H1 (cell line): ENCODE measurements at regions not wholly inside any gene's neighbourhood (a gene's known extent, or its start where the extent isn't known, plus 50 kb on each side); places are given as distances from the start of the nearest gene placed in this dataset.

Experiments
- CTCF ChIA-PET: fragments of 300-600 bp; sonication (Branson Sonifier 250); formaldehyde crosslinking; loops from one replicate; lab custom pipeline; 2021; ENCODE audit not compliant: partially characterized antibody; lab: Charles Lee
- POLR2A ChIA-PET: fragments of 300-600 bp; sonication (Branson Sonifier 250); formaldehyde crosslinking; loops from one replicate; lab custom pipeline; 2021; ENCODE audit warnings: inconsistent platforms; ENCODE audit not compliant: partially characterized antibody; lab: Charles Lee
- DNase-seq, 2 experiments: peaks; one replicate each; pipeline versions ENCODE4 v3.0.0 to v3.0.0-alpha.2; 2010 to 2022; ENCODE audit warnings: low spot score in 2 of 2, low read depth in 1 of 2, mixed read lengths in 1 of 2
- FAIRE-seq: peaks from 2 replicates; lab custom pipeline; 2011; peaks lifted over from hg19 to GRCh38; lab: Jason Lieb, UNC
- H2AFZ ChIP-seq: 2 replicates; pipeline ENCODE4 v1.8.1; 2012; ENCODE audit warnings: low read length, inconsistent platforms
- H2AK5ac ChIP-seq: 2 replicates; pipeline ENCODE4 v1.6.1; 2013; ENCODE audit warnings: low read depth, low read length
- H2BK120ac ChIP-seq: replicated peaks from 2 replicates; pipeline ENCODE3; 2013; ENCODE audit warnings: low read depth, low read length, inconsistent platforms
- H2BK12ac ChIP-seq: 2 replicates; pipeline ENCODE4 v1.6.1; 2013; ENCODE audit warnings: low read depth, low read length
- H2BK15ac ChIP-seq: 2 replicates; pipeline ENCODE4 v1.6.1; 2013; ENCODE audit warnings: low read length
- H2BK20ac ChIP-seq: 2 replicates; pipeline ENCODE4 v1.6.1; 2013; ENCODE audit warnings: low read length
- H2BK5ac ChIP-seq: 2 replicates; pipeline ENCODE4 v1.6.1; 2013; ENCODE audit warnings: low read depth, low read length
- H3K14ac ChIP-seq: 2 replicates; pipeline ENCODE4 v1.6.1; 2013; ENCODE audit warnings: inconsistent platforms; ENCODE audit not compliant: insufficient read length
- H3K18ac ChIP-seq: 2 replicates; pipeline ENCODE4 v1.6.1; 2013; ENCODE audit warnings: low read length; ENCODE audit errors: extremely low read depth
- H3K23ac ChIP-seq: 2 replicates; pipeline ENCODE4 v1.6.1; 2013; ENCODE audit warnings: inconsistent platforms; ENCODE audit not compliant: insufficient read length
- H3K23me2 ChIP-seq: 2 replicates; pipeline ENCODE4 v1.6.1; 2013; ENCODE audit warnings: low read depth, low read length
- H3K27ac ChIP-seq: 2 replicates; pipeline ENCODE4 v1.6.1; 2011; ENCODE audit warnings: low read depth, low read length, inconsistent platforms
- H3K27me3 ChIP-seq, 4 experiments: replicated peaks in 1 of 4; 1 replicate in 1 of 4; 2 replicates in 3 of 4; pipeline versions ENCODE4 v1.6.1 to v1.8.1; 2011 to 2013; ENCODE audit warnings: low read length in 3 of 4, mild to moderate bottlenecking in 3 of 4, inconsistent platforms in 2 of 4, mixed read lengths in 2 of 4, moderate library complexity in 1 of 4; ENCODE audit not compliant: control insufficient read depth in 3 of 4, insufficient read depth in 3 of 4; ENCODE audit errors: extremely low read depth in 1 of 4
- H3K36me3 ChIP-seq, 4 experiments: 2 replicates each; pipeline versions ENCODE4 v1.6.1 to v1.8.1; 2011 to 2013; ENCODE audit warnings: mild to moderate bottlenecking in 4 of 4, low read length in 3 of 4, moderate library complexity in 2 of 4, control low read depth in 1 of 4, inconsistent platforms in 1 of 4; ENCODE audit not compliant: insufficient read depth in 4 of 4, control insufficient read depth in 2 of 4
- H3K4ac ChIP-seq: replicated peaks from 2 replicates; pipeline ENCODE3; 2013; ENCODE audit warnings: low read length, low read depth, mixed read lengths, inconsistent platforms; ENCODE audit not compliant: insufficient read length
- H3K4me1 ChIP-seq, 4 experiments: replicated peaks in 1 of 4; 1 replicate in 1 of 4; 2 replicates in 3 of 4; pipeline versions ENCODE4 v1.6.1 to v1.8.1; 2011 to 2013; ENCODE audit warnings: low read length in 3 of 4, inconsistent platforms in 2 of 4, mixed read lengths in 1 of 4; ENCODE audit not compliant: insufficient read depth in 4 of 4, control insufficient read depth in 3 of 4
- H3K4me2 ChIP-seq, 2 experiments: 2 replicates each; pipeline versions ENCODE4 v1.6.1 to v1.8.1; 2011 to 2013; ENCODE audit warnings: low read depth in 2 of 2, low read length in 2 of 2, control low read depth in 1 of 2, inconsistent platforms in 1 of 2, mild to moderate bottlenecking in 1 of 2; ENCODE audit not compliant: insufficient read depth in 1 of 2
- H3K4me3 ChIP-seq, 4 experiments: fragments of 200-600, 300-600 bp in 1 of 4; sonication (generic), shearing (Covaris generic), sonication (Bioruptor Twin) in 1 of 4; 2 replicates each; pipeline versions ENCODE4 v1.5.1 to v1.8.1; 2011 to 2016; ENCODE audit warnings: low read length in 4 of 4, low read depth in 3 of 4, control low read depth in 2 of 4, inconsistent platforms in 2 of 4, mild to moderate bottlenecking in 2 of 4, mixed read lengths in 1 of 4, moderate library complexity in 1 of 4; ENCODE audit not compliant: insufficient read depth in 2 of 4; ENCODE audit errors: extremely low read depth in 1 of 4
- H3K56ac ChIP-seq: replicated peaks from 2 replicates; pipeline ENCODE3; 2013; ENCODE audit warnings: low read depth, mild to moderate bottlenecking, mixed read lengths, low read length, inconsistent platforms; ENCODE audit not compliant: insufficient read length
- H3K79me1 ChIP-seq: 2 replicates; pipeline ENCODE4 v1.6.1; 2013; ENCODE audit warnings: low read depth, low read length, control low read depth
- H3K79me2 ChIP-seq, 2 experiments: 2 replicates each; pipeline versions ENCODE4 v1.6.1 to v1.8.1; 2012 to 2013; ENCODE audit warnings: low read length in 2 of 2, mild to moderate bottlenecking in 2 of 2, inconsistent platforms in 1 of 2; ENCODE audit not compliant: insufficient read depth in 2 of 2, control insufficient read depth in 1 of 2
- H3K9ac ChIP-seq, 4 experiments: replicated peaks in 1 of 4; 1 replicate in 1 of 4; 2 replicates in 3 of 4; pipeline versions ENCODE4 v1.6.1 to v1.8.1; 2011 to 2013; ENCODE audit warnings: low read depth in 3 of 4, low read length in 3 of 4, control low read depth in 2 of 4, mild to moderate bottlenecking in 2 of 4, moderate library complexity in 2 of 4, inconsistent platforms in 1 of 4; ENCODE audit errors: extremely low read depth in 1 of 4
- H3K9me3 ChIP-seq, 2 experiments: 2 replicates each; pipeline versions ENCODE4 v1.6.1 to v1.8.1; 2012 to 2013; ENCODE audit warnings: mild to moderate bottlenecking in 2 of 2, moderate library complexity in 2 of 2, control low read depth in 1 of 2, inconsistent platforms in 1 of 2, low read depth in 1 of 2, low read length in 1 of 2, mixed read lengths in 1 of 2; ENCODE audit not compliant: insufficient read depth in 2 of 2
- H4K20me1 ChIP-seq, 2 experiments: replicated peaks in 1 of 2; 2 replicates each; pipeline versions ENCODE3 to v1.8.1; 2011 to 2013; ENCODE audit warnings: inconsistent platforms in 2 of 2, low read length in 2 of 2, mild to moderate bottlenecking in 1 of 2; ENCODE audit not compliant: insufficient read depth in 2 of 2, control insufficient read depth in 1 of 2
- H4K5ac ChIP-seq: 2 replicates; pipeline ENCODE4 v1.6.1; 2013; ENCODE audit warnings: low read length, low read depth, mixed read lengths, inconsistent platforms; ENCODE audit not compliant: insufficient read length
- H4K8ac ChIP-seq: 2 replicates; pipeline ENCODE4 v1.8.0; 2013; ENCODE audit warnings: mild to moderate bottlenecking, moderate library complexity, low read length, inconsistent platforms; ENCODE audit not compliant: insufficient read depth; ENCODE audit errors: extremely low read depth
- H4K91ac ChIP-seq: replicated peaks from 2 replicates; pipeline ENCODE3; 2013; ENCODE audit warnings: low read length, mixed read lengths, inconsistent platforms; ENCODE audit not compliant: insufficient read length
- BRCA1 ChIP-seq: IDR thresholded peaks from 2 replicates; pipeline ENCODE4 v1.6.1; 2012; ENCODE audit warnings: low read depth, low read length, improper control_type of control experiment
- CBX5 ChIP-seq: fragments of 300-800, 300-1000 bp; sonication (generic); IDR thresholded peaks from 2 replicates; pipeline ENCODE4 v1.7.1; 2016; ENCODE audit warnings: antibody characterized with exemption, low read length, low read depth
- CEBPB ChIP-seq: IDR thresholded peaks from 2 replicates; pipeline ENCODE4 v1.6.1; 2012; ENCODE audit warnings: low read depth, low read length
- CHD2 ChIP-seq: IDR thresholded peaks from 2 replicates; pipeline ENCODE4 v1.6.1; 2012; ENCODE audit warnings: low read length, improper control_type of control experiment
- EZH2 ChIP-seq: fragments of 200-600 bp; sonication (generic); IDR thresholded peaks from 2 replicates; pipeline ENCODE4 v1.7.1; 2012; ENCODE audit warnings: low read depth, mild to moderate bottlenecking, moderate library complexity, low read length, inconsistent platforms; ENCODE audit not compliant: severe bottlenecking
- FOSL1 ChIP-seq: IDR thresholded peaks from 2 replicates; pipeline ENCODE4 v1.6.1; 2011; ENCODE audit warnings: mild to moderate bottlenecking, low read depth, low read length, moderate library complexity; ENCODE audit not compliant: insufficient read depth
- JUND ChIP-seq: IDR thresholded peaks from 2 replicates; pipeline ENCODE4 v1.6.1; 2011; ENCODE audit warnings: mild to moderate bottlenecking, improper control_type of control experiment, low read length
- PHF8 ChIP-seq: fragments of 200-600 bp; sonication (generic); conservative IDR thresholded peaks from 2 replicates; pipeline ENCODE4 v1.7.1; 2012; ENCODE audit warnings: low read depth, mild to moderate bottlenecking, inconsistent platforms, low read length, moderate library complexity
- POLR2AphosphoS5 ChIP-seq: IDR thresholded peaks from 2 replicates; pipeline ENCODE4 v1.6.1; 2011; ENCODE audit warnings: low read depth, low read length
- POU5F1 ChIP-seq: IDR thresholded peaks from 2 replicates; pipeline ENCODE4 v1.6.1; 2011; ENCODE audit warnings: low read depth, mild to moderate bottlenecking, low read length, moderate library complexity
- SP1 ChIP-seq: IDR thresholded peaks from 2 replicates; pipeline ENCODE4 v1.6.1; 2011; ENCODE audit warnings: low read depth, low read length
- SP4 ChIP-seq: IDR thresholded peaks from 2 replicates; pipeline ENCODE4 v1.6.1; 2012; ENCODE audit warnings: low read length, inconsistent platforms
- SUZ12 ChIP-seq: fragments of 200-600 bp; sonication (generic); IDR thresholded peaks from 2 replicates; pipeline ENCODE4 v1.6.1; 2012; ENCODE audit warnings: mild to moderate bottlenecking, inconsistent platforms, low read length, moderate library complexity, mixed read lengths
- TAF7 ChIP-seq: optimal IDR thresholded peaks from 2 replicates; pipeline ENCODE3; 2011; ENCODE audit warnings: low read depth, mild to moderate bottlenecking, inconsistent platforms, low read length, moderate library complexity, borderline replicate concordance
- TEAD4 ChIP-seq: IDR thresholded peaks from 2 replicates; pipeline ENCODE4 v1.6.1; 2012; ENCODE audit warnings: low read depth, low read length, inconsistent platforms, mixed read lengths
- USF2 ChIP-seq: IDR thresholded peaks from 2 replicates; pipeline ENCODE4 v1.6.1; 2011; ENCODE audit warnings: low read length, improper control_type of control experiment
- WGBS, 2 experiments: shearing (Covaris generic) in 1 of 2; methylation state at CpG; one replicate each; pipeline versions ENCODE4 v1.1.6 to v1.1.7; 2013 to 2015; ENCODE audit warnings: low lambda C conversion rate in 2 of 2, mixed read lengths in 2 of 2, inconsistent platforms in 1 of 2, low coverage in 1 of 2, missing lambda C conversion rate in 1 of 2; ENCODE audit not compliant: insufficient replicate concordance in 2 of 2, insufficient coverage in 1 of 2, insufficient read length in 1 of 2; ENCODE audit errors: extremely low coverage in 1 of 2, missing lambda C conversion rate in 1 of 2; 5-methylcytosine and 5-hydroxymethylcytosine counted together

GRCh38 chr1:221621683-221622082 lies 120.2 kb downstream of the DUSP10 start:
- no peak overlapping the region for H2AK5ac ChIP-seq
- H2BK20ac ChIP-seq, result no peak overlapping the region
- no peak overlapping the region for H2BK12ac ChIP-seq
- FAIRE-seq (no peak), DNase-seq (no peak)
- no peak overlapping the region for H2BK5ac ChIP-seq
- H2AFZ ChIP-seq, result no peak overlapping the region
- no peak overlapping the region for H3K23ac ChIP-seq
- H3K9me3 ChIP-seq, result no peaks in the 10 kb centered on the region
- no peak overlapping the region for H4K91ac ChIP-seq
- no peak overlapping the region for H3K4me3 ChIP-seq
- ChIA-PET POLR2A (interaction anchor here (0.7 kb wide), 1 partner anchor 11 kb away, joined by 3 read pairs; no protein-coding TSS in a partner anchor), CTCF (no interaction called here)
- WGBS, 2 experiments, result 82% methylated on average over 2 of the region's 2 CpGs; no CpG with 5 or more reads in 1 of the 2 experiments
- no peak overlapping the region for H3K4ac ChIP-seq
- no peak overlapping the region for H3K56ac ChIP-seq
- no peak overlapping the region for H3K14ac ChIP-seq
- no peaks in the 10 kb centered on the region for H3K36me3 ChIP-seq
- no peak overlapping the region for H3K27ac ChIP-seq
- H2BK120ac ChIP-seq, result no peak overlapping the region
- H3K79me1 ChIP-seq, result no peaks in the 10 kb centered on the region
- H4K8ac ChIP-seq, result no peak overlapping the region
- no peaks in the 10 kb centered on the region for H4K20me1 ChIP-seq
- H3K23me2 ChIP-seq, result no peaks in the 10 kb centered on the region
- H3K79me2 ChIP-seq, result no peaks in the 10 kb centered on the region
- H3K9ac ChIP-seq, result no peak overlapping the region
- no peak overlapping the region for H3K18ac ChIP-seq
- no peak overlapping the region for H4K5ac ChIP-seq
- H3K4me1 ChIP-seq, result no peaks in the 10 kb centered on the region
- H3K27me3 ChIP-seq, result no peaks in the 10 kb centered on the region; a peak in 1 of 7 replicates
- no peak overlapping the region for H3K4me2 ChIP-seq
- no peak overlapping the region for H2BK15ac ChIP-seq
- TF ChIP-seq SUZ12 (no peak), JUND (no peak), EZH2 (no peak), SP4 (no peak), BRCA1 (no peak), SP1 (no peak), POU5F1 (no peak), CEBPB (no peak), TEAD4 (no peak), PHF8 (no peak), CBX5 (no peak), TAF7 (no peak), USF2 (no peak), FOSL1 (no peak), POLR2AphosphoS5 (no peak), CHD2 (no peak)
